GM12878 (cell line): ENCODE measurements at regions not wholly inside any gene's neighbourhood (a gene's known extent, or its start where the extent isn't known, plus 50 kb on each side); places are given as distances from the start of the nearest gene placed in this dataset.

Experiments
- ATAC-seq: fragments of 200-7000 bp; cut with Tn5 transposase; 3 replicates; pipeline ENCODE4 v1.9.1; 2020; ENCODE audit warnings: mild to moderate bottlenecking, moderate library complexity
- BruUV-seq: library from RNA; stranded (reverse); fragments of 400-500 nt; replicated peaks from 2 replicates; lab custom pipeline; 2021; lab: Mats Ljungman, UMichigan
- CTCF ChIA-PET: fragments of 300-600 bp; sonication (Branson Sonifier 250); formaldehyde crosslinking; extraction: SDS; loops from one replicate; lab custom pipeline; 2021; ENCODE audit warnings: inconsistent platforms; lab: Yijun Ruan, JAX
- POLR2A ChIA-PET: fragments of 350-600 bp; formaldehyde crosslinking; extraction: SDS; loops from one replicate; lab custom pipeline; 2021; ENCODE audit warnings: inconsistent platforms; lab: Charles Lee
- RAD21 ChIA-PET: fragments of 300-600 bp; sonication (Branson Sonifier 250); formaldehyde crosslinking; loops from one replicate; lab custom pipeline; 2023; ENCODE audit warnings: antibody characterized with exemption; ENCODE audit not compliant: unreplicated experiment; lab: Charles Lee
- SMC1A ChIA-PET: fragments of 300-600 bp; sonication (Branson Sonifier 250); formaldehyde crosslinking; loops from one replicate; lab custom pipeline; 2023; ENCODE audit not compliant: unreplicated experiment, uncharacterized antibody; lab: Charles Lee
- DNase-seq: peaks from one replicate; pipeline ENCODE4 v3.0.0-alpha.2; 2011; ENCODE audit warnings: low read depth, low spot score
- FAIRE-seq: peaks from 3 replicates; lab custom pipeline; 2011; peaks lifted over from hg19 to GRCh38; lab: Jason Lieb, UNC
- H2AFZ ChIP-seq: 2 replicates; pipeline ENCODE4 v1.6.0; 2011; ENCODE audit warnings: low read depth, low read length, control low read depth; ENCODE audit not compliant: control insufficient read depth
- H3K27ac ChIP-seq: 2 replicates; pipeline ENCODE4 v1.5.1; 2011; ENCODE audit warnings: control low read depth; ENCODE audit not compliant: control insufficient read depth, insufficient read depth
- H3K27me3 ChIP-seq, 2 experiments: replicated peaks in 1 of 2; 2 replicates each; pipeline versions ENCODE4 v1.6.0 to v1.6.1; 2011; ENCODE audit warnings: low read length in 1 of 2; ENCODE audit not compliant: control insufficient read depth in 2 of 2, insufficient read depth in 2 of 2
- H3K36me3 ChIP-seq, 2 experiments: 2 replicates each; pipeline ENCODE4 v1.5.1; 2011; ENCODE audit warnings: low read length in 1 of 2; ENCODE audit not compliant: control insufficient read depth in 2 of 2, insufficient read depth in 2 of 2
- H3K4me1 ChIP-seq: 2 replicates; pipeline ENCODE4 v1.6.1; 2011; ENCODE audit warnings: mild to moderate bottlenecking, low read length, moderate library complexity, mixed read lengths; ENCODE audit not compliant: control insufficient read depth, insufficient read depth
- H3K4me2 ChIP-seq: 2 replicates; pipeline ENCODE4 v1.6.0; 2011; ENCODE audit warnings: control low read depth; ENCODE audit not compliant: control insufficient read depth, insufficient read depth
- H3K4me3 ChIP-seq: fragments of 200-600 bp; sonication (generic); 2 replicates; pipeline ENCODE4 v1.5.1; 2016
- H3K79me2 ChIP-seq: 2 replicates; pipeline ENCODE4 v1.6.0; 2011; ENCODE audit warnings: low read length; ENCODE audit not compliant: control insufficient read depth, insufficient read depth
- H3K9ac ChIP-seq: 2 replicates; pipeline ENCODE4 v1.8.0; 2011; ENCODE audit warnings: low read length, control low read depth, mixed read lengths; ENCODE audit not compliant: control insufficient read depth, insufficient read depth
- H3K9me3 ChIP-seq: replicated peaks from 3 replicates; pipeline ENCODE4 v1.5.1; 2011; ENCODE audit warnings: mild to moderate bottlenecking, low read length; ENCODE audit not compliant: control insufficient read depth, insufficient read depth
- H4K20me1 ChIP-seq: 2 replicates; pipeline ENCODE4 v1.6.0; 2011; ENCODE audit not compliant: control insufficient read depth, insufficient read depth
- ASH2L ChIP-seq: fragments of 300-600, 200-600 bp; sonication (generic); IDR thresholded peaks from 2 replicates; pipeline ENCODE4 v1.6.1; 2017; ENCODE audit warnings: low read depth, mild to moderate bottlenecking, borderline replicate concordance
- BRCA1 ChIP-seq: IDR thresholded peaks from 2 replicates; pipeline ENCODE4 v1.6.1; 2011; ENCODE audit warnings: low read depth, low read length, improper control_type of control experiment
- CREM ChIP-seq: IDR thresholded peaks from 2 replicates; pipeline ENCODE4 v1.6.1; 2014; ENCODE audit warnings: antibody characterized with exemption, low read depth
- NFYB ChIP-seq: IDR thresholded peaks from 2 replicates; pipeline ENCODE4 v1.6.1; 2011; ENCODE audit warnings: low read depth, mild to moderate bottlenecking, low read length, improper control_type of control experiment, moderate library complexity; ENCODE audit not compliant: insufficient read depth
- POLR2A ChIP-seq: IDR thresholded peaks from 2 replicates; pipeline ENCODE4 v1.6.1; 2011; ENCODE audit warnings: low read depth, mild to moderate bottlenecking, low read length
- PRDM15 ChIP-seq: fragments of 450-650 bp; formaldehyde crosslinking; IDR thresholded peaks from 2 replicates; pipeline ENCODE4 v1.4.0; 2020; ENCODE audit warnings: mild to moderate bottlenecking, moderate library complexity
- RCOR1 ChIP-seq: conservative IDR thresholded peaks from 2 replicates; pipeline ENCODE4 v1.6.1; 2012; ENCODE audit warnings: low read depth, low read length, improper control_type of control experiment
- RUNX3 ChIP-seq: IDR thresholded peaks from 2 replicates; pipeline ENCODE4 v1.6.1; 2012; ENCODE audit warnings: low read length, inconsistent platforms
- ZBTB4 ChIP-seq: fragments of 450-650 bp; formaldehyde crosslinking; IDR thresholded peaks from 2 replicates; pipeline ENCODE4 v1.4.0; 2022; ENCODE audit warnings: mild to moderate bottlenecking, moderate library complexity
- ZNF274 ChIP-seq: IDR thresholded peaks from one replicate; pipeline ENCODE4 v1.8.0; 2011; ENCODE audit not compliant: insufficient read length, insufficient read depth
- WGBS: methylation state at CpG from one replicate; pipeline ENCODE4 v1.1.6; 2016; ENCODE audit warnings: low lambda C conversion rate; ENCODE audit not compliant: insufficient replicate concordance, insufficient coverage; ENCODE audit errors: missing lambda C conversion rate; 5-methylcytosine and 5-hydroxymethylcytosine counted together
- in situ Hi-C: fragments of 300-500 bp; cut with MboI; formaldehyde crosslinking; loops from 9 replicates; pipeline ENCODE4 v1.14.3; 2018; ENCODE audit warnings: mixed read lengths
- intact Hi-C: fragments of 100-400 bp; cut with micrococcal nuclease; formaldehyde crosslinking; loops from one replicate; pipeline ENCODE4 v1.14.2; 2022; ENCODE audit not compliant: unreplicated experiment

- in situ Hi-C loops, result no loop called here
- no TSS peak for BruUV-seq
- ChIA-PET RAD21 (no interaction called here), CTCF (no interaction called here), POLR2A (no interaction called here), SMC1A (interaction anchor here (0.6 kb wide), 1 partner anchor 31 kb away, joined by 5 read pairs; no protein-coding TSS in a partner anchor)
- H3K9me3 ChIP-seq, result no peaks in the 10 kb centered on the region
- no peak overlapping the region for H2AFZ ChIP-seq
- H3K27ac ChIP-seq, result no peak overlapping the region
- H3K36me3 ChIP-seq, result no peaks in the 10 kb centered on the region
- ATAC-seq, result no peak
- no peaks in the 10 kb centered on the region for H3K4me1 ChIP-seq
- H3K4me2 ChIP-seq, result no peak overlapping the region
- no peak overlapping the region for H3K9ac ChIP-seq
- intact Hi-C loops, result no loop called here
- no peaks in the 10 kb centered on the region for H3K27me3 ChIP-seq
- TF ChIP-seq ZNF274 (no peak), RCOR1 (no peak)
- no peak overlapping the region for H3K4me3 ChIP-seq
- no peak for FAIRE-seq
- no peaks in the 10 kb centered on the region for H3K79me2 ChIP-seq
- no peaks in the 10 kb centered on the region for H4K20me1 ChIP-seq
- WGBS, result 64% methylated on average over 2 of the region's 2 CpGs
- no peak for DNase-seq
These were observed 87.6 kb downstream of the LEPR start for GRCh38 chr1:65508051-65508450.

- no peak for DNase-seq
- ChIA-PET RAD21 (no interaction called here), CTCF (interaction anchor here (1.2 kb wide), 1 partner anchor 9 kb away, joined by 3 read pairs; no protein-coding TSS in a partner anchor), POLR2A (no interaction called here), SMC1A (no interaction called here)
- no peak for ATAC-seq
- H4K20me1 ChIP-seq, result no peaks in the 10 kb centered on the region
- H3K4me1 ChIP-seq, result no peaks in the 10 kb centered on the region
- no peak overlapping the region for H3K27ac ChIP-seq
- FAIRE-seq, result no peak
- no peak overlapping the region for H3K4me3 ChIP-seq
- no peak overlapping the region for H2AFZ ChIP-seq
- H3K36me3 ChIP-seq, result no peaks in the 10 kb centered on the region
- no TSS peak for BruUV-seq
- WGBS, result 47% methylated on average over 5 of the region's 5 CpGs
- no peak overlapping the region for H3K9ac ChIP-seq
- in situ Hi-C loops, result no loop called here
- no peaks in the 10 kb centered on the region for H3K79me2 ChIP-seq
- intact Hi-C loops, result no loop called here
- H3K9me3 ChIP-seq, result no peaks in the 10 kb centered on the region
- H3K27me3 ChIP-seq, result no peaks in the 10 kb centered on the region
- H3K4me2 ChIP-seq, result no peak overlapping the region
- TF ChIP-seq ASH2L (no peak), BRCA1 (no peak), CREM (no peak), ZBTB4 (CRISPR knock-in tag) (no peak), POLR2A (no peak), RUNX3 (no peak), ZNF274 (no peak), RCOR1 (no peak), NFYB (no peak), PRDM15 (no peak)
These were observed 89.6 kb downstream of the LEPR start for GRCh38 chr1:65509912-65510680.
